PC-3 (cell line): ENCODE measurements at regions not wholly inside any gene's neighbourhood (a gene's known extent, or its start where the extent isn't known, plus 50 kb on each side); places are given as distances from the start of the nearest gene placed in this dataset.

ENCODE experiments used
- ATAC-seq: fragments of 200-7000 bp; cut with Tn5 transposase; 2 replicates; pipeline ENCODE4 v1.9.1; 2020; ENCODE audit warnings: mild to moderate bottlenecking, moderate library complexity
- BruUV-seq: library from RNA; stranded (reverse); fragments of 400-500 nt; replicated peaks from 2 replicates; lab custom pipeline; 2021; lab: Mats Ljungman, UMichigan
- CTCF ChIA-PET: fragments of 300-600 bp; sonication (Branson Sonifier 250); formaldehyde crosslinking; loops from one replicate; lab custom pipeline; 2022; ENCODE audit warnings: antibody characterized with exemption; lab: Charles Lee
- POLR2A ChIA-PET: fragments of 300-600 bp; sonication (Branson Sonifier 250); formaldehyde crosslinking; loops from one replicate; lab custom pipeline; 2022; ENCODE audit warnings: antibody characterized with exemption; ENCODE audit not compliant: unreplicated experiment; lab: Charles Lee
- DNase-seq: peaks from one replicate; pipeline ENCODE4 v3.0.0-alpha.2; 2015
- H2AFZ ChIP-seq: fragments of 300-600 bp; sonication (generic); 2 replicates; pipeline ENCODE4 v1.6.0; 2016; ENCODE audit warnings: antibody characterized with exemption, low read length
- H3F3A ChIP-seq: fragments of 300-600 bp; sonication (generic); one replicate; pipeline ENCODE4 v1.6.0; 2017; ENCODE audit warnings: antibody characterized with exemption, low read length, control low read depth, mild to moderate bottlenecking; ENCODE audit not compliant: unreplicated experiment
- H3K27ac ChIP-seq: fragments of 300-600 bp; sonication (generic); 2 replicates; pipeline ENCODE4 v1.5.1; 2016; ENCODE audit warnings: mild to moderate bottlenecking, low read length
- H3K27me3 ChIP-seq: fragments of 300-600 bp; sonication (generic); 2 replicates; pipeline ENCODE4 v1.6.1; 2016; ENCODE audit warnings: low read length, mixed read lengths
- H3K36me3 ChIP-seq: fragments of 300-600 bp; sonication (generic); 2 replicates; pipeline ENCODE4 v1.6.1; 2016; ENCODE audit warnings: low read depth, mixed run types, low read length, mixed read lengths
- H3K4me1 ChIP-seq: fragments of 300-600 bp; sonication (generic); 2 replicates; pipeline ENCODE4 v1.5.1; 2016; ENCODE audit warnings: low read length; ENCODE audit not compliant: insufficient read depth
- H3K4me2 ChIP-seq: fragments of 300-600 bp; sonication (generic); 2 replicates; pipeline ENCODE4 v1.6.0; 2016; ENCODE audit warnings: low read length
- H3K4me3 ChIP-seq: fragments of 300-600 bp; sonication (generic); 2 replicates; pipeline ENCODE4 v1.5.1; 2016; ENCODE audit warnings: mild to moderate bottlenecking, low read length, mixed read lengths
- H3K79me2 ChIP-seq: fragments of 300-600 bp; sonication (generic); 2 replicates; pipeline ENCODE4 v1.6.1; 2017; ENCODE audit warnings: low read length, mixed read lengths
- H3K9ac ChIP-seq: fragments of 300-600 bp; sonication (generic); 2 replicates; pipeline ENCODE4 v1.6.0; 2016; ENCODE audit warnings: mild to moderate bottlenecking, low read length
- H3K9me2 ChIP-seq: fragments of 300-600 bp; sonication (generic); replicated peaks from 2 replicates; pipeline ENCODE4 v1.6.1; 2016; ENCODE audit warnings: mixed run types, low read length, mixed read lengths
- H3K9me3 ChIP-seq: fragments of 300-600 bp; sonication (generic); 2 replicates; pipeline ENCODE4 v1.6.1; 2016; ENCODE audit warnings: low read length, mixed read lengths
- H4K20me1 ChIP-seq: fragments of 300-600 bp; sonication (generic); 2 replicates; pipeline ENCODE4 v1.6.1; 2016; ENCODE audit warnings: low read length, mixed read lengths
- CTCF ChIP-seq: fragments of 300-600 bp; sonication (generic); conservative IDR thresholded peaks from 2 replicates; pipeline ENCODE4 v1.5.1; 2017; ENCODE audit warnings: antibody characterized with exemption, low read depth, mild to moderate bottlenecking, low read length
- EZH2 ChIP-seq: fragments of 300-600 bp; sonication (generic); IDR thresholded peaks from one replicate; pipeline ENCODE4 v1.6.1; 2017; ENCODE audit warnings: antibody characterized with exemption, mild to moderate bottlenecking, low read length; ENCODE audit not compliant: unreplicated experiment
- EZH2phosphoT487 ChIP-seq: fragments of 300-600 bp; sonication (generic); IDR thresholded peaks from 2 replicates; pipeline ENCODE4 v1.6.1; 2018; ENCODE audit warnings: mild to moderate bottlenecking, antibody characterized with exemption, low read length, borderline replicate concordance
- intact Hi-C: fragments of 100-400 bp; cut with micrococcal nuclease; formaldehyde crosslinking; loops from 2 replicates; pipeline ENCODE4 v1.9.0; 2023

- no peak for TF ChIP-seq EZH2phosphoT487
- no peak for TF ChIP-seq CTCF
- no peak for TF ChIP-seq EZH2
- Histone ChIP-seq H3K4me3 (no peak overlapping the region), H3K27ac (no peak overlapping the region), H3K4me2 (no peak overlapping the region), H3K9me2 (no peaks in the 10 kb centered on the region), H3K9me3 (no peaks in the 10 kb centered on the region), H4K20me1 (no peaks in the 10 kb centered on the region), H3K79me2 (no peaks in the 10 kb centered on the region), H3K36me3 (no peaks in the 10 kb centered on the region), H3K27me3 (0 out of 2 replicates have a peak, but pooled peaks cover 4% of the 10 kb centered on the region), H3K9ac (no peak overlapping the region), H2AFZ (no peak overlapping the region), H3K4me1 (no peaks in the 10 kb centered on the region), H3F3A (no peaks in the 10 kb centered on the region)
- no peak for ATAC-seq
- no peak for DNase-seq
- ChIA-PET CTCF (no interaction called here), POLR2A (no interaction called here)
- no TSS peak for BruUV-seq
- intact Hi-C loops: no loop called here
These were observed 171.1 kb upstream of the MYT1L start for GRCh38 chr2:2502201-2502549.

GRCh38 chr2:2501454-2502200 is 170.6 kb upstream of the MYT1L start:
- H3K4me1 ChIP-seq: no peaks in the 10 kb centered on the region
- no peaks in the 10 kb centered on the region for H3K79me2 ChIP-seq
- H2AFZ ChIP-seq: no peak overlapping the region
- no peaks in the 10 kb centered on the region for H3K9me2 ChIP-seq
- intact Hi-C loops: no loop called here
- DNase-seq (no peak), ATAC-seq (no peak)
- no peak overlapping the region for H3K4me2 ChIP-seq
- H3K9me3 ChIP-seq: no peaks in the 10 kb centered on the region
- ChIA-PET CTCF (no interaction called here), POLR2A (no interaction called here)
- no peaks in the 10 kb centered on the region for H3K27me3 ChIP-seq
- TF ChIP-seq EZH2: no peak
- no peak for TF ChIP-seq EZH2phosphoT487
- no peak for TF ChIP-seq CTCF
- H3F3A ChIP-seq: no peaks in the 10 kb centered on the region
- H3K9ac ChIP-seq: no peak overlapping the region
- no peaks in the 10 kb centered on the region for H4K20me1 ChIP-seq
- no TSS peak for BruUV-seq
- H3K36me3 ChIP-seq: no peaks in the 10 kb centered on the region
- no peak overlapping the region for H3K4me3 ChIP-seq
- H3K27ac ChIP-seq: no peak overlapping the region

GRCh38 chr2:2495606-2496005 is 164.5 kb upstream of the MYT1L start:
- Histone ChIP-seq H3K9me3 (0 out of 2 replicates have a peak, but pooled peaks cover 5% of the 10 kb centered on the region), H3K9me2 (no peaks in the 10 kb centered on the region), H2AFZ (no peak overlapping the region), H3K4me2 (no peak overlapping the region), H3K36me3 (no peaks in the 10 kb centered on the region), H3F3A (no peaks in the 10 kb centered on the region), H3K4me3 (no peak overlapping the region), H4K20me1 (no peaks in the 10 kb centered on the region), H3K9ac (no peak overlapping the region), H3K27me3 (no peaks in the 10 kb centered on the region), H3K79me2 (no peaks in the 10 kb centered on the region), H3K4me1 (no peaks in the 10 kb centered on the region), H3K27ac (no peak overlapping the region)
- ATAC-seq (no peak), DNase-seq (no peak)
- no peak for TF ChIP-seq EZH2
- no peak for TF ChIP-seq CTCF
- TF ChIP-seq EZH2phosphoT487: no peak
- BruUV-seq: no TSS peak
- intact Hi-C loops: no loop called here
- ChIA-PET CTCF (no interaction called here), POLR2A (no interaction called here)
